IMR-90 (cell line): ENCODE measurements at regions not wholly inside any gene's neighbourhood (a gene's known extent, or its start where the extent isn't known, plus 50 kb on each side); places are given as distances from the start of the nearest gene placed in this dataset.

Experiments used
- ATAC-seq: fragments of 200-7000 bp; cut with Tn5 transposase; 2 replicates; pipeline ENCODE4 v1.9.1; 2020; ENCODE audit warnings: low read depth, mild to moderate bottlenecking, moderate library complexity
- BruUV-seq: library from RNA; stranded (reverse); fragments of 400-500 nt; replicated peaks from 2 replicates; lab custom pipeline; 2021; lab: Mats Ljungman, UMichigan
- CTCF ChIA-PET: fragments of 300-600 bp; formaldehyde crosslinking; extraction: SDS; loops from one replicate; lab custom pipeline; 2021; ENCODE audit warnings: antibody characterized with exemption; lab: Yijun Ruan, JAX
- POLR2A ChIA-PET: fragments of 300-600 bp; sonication (Branson Sonifier 250); formaldehyde crosslinking; loops from one replicate; lab custom pipeline; 2022; ENCODE audit warnings: antibody characterized with exemption; ENCODE audit not compliant: unreplicated experiment; lab: Charles Lee
- DNase-seq: peaks from one replicate; pipeline ENCODE4 v3.0.0; 2013
- H2AFZ ChIP-seq: replicated peaks from 2 replicates; pipeline ENCODE3; 2013; ENCODE audit warnings: low read length, mild to moderate bottlenecking; ENCODE audit not compliant: poor library complexity
- H2AK5ac ChIP-seq: 2 replicates; pipeline ENCODE4 v1.6.1; 2013; ENCODE audit warnings: low read depth, low read length, inconsistent platforms
- H2AK9ac ChIP-seq: replicated peaks from 2 replicates; pipeline ENCODE3; 2013; ENCODE audit warnings: mild to moderate bottlenecking, low read depth, low read length, moderate library complexity; ENCODE audit not compliant: poor library complexity
- H2BK120ac ChIP-seq: 2 replicates; pipeline ENCODE4 v1.6.1; 2013; ENCODE audit warnings: low read depth, low read length, inconsistent platforms
- H2BK15ac ChIP-seq: 3 replicates; pipeline ENCODE4 v1.6.1; 2013; ENCODE audit warnings: low read depth, low read length, inconsistent platforms
- H2BK20ac ChIP-seq: 2 replicates; pipeline ENCODE4 v1.6.1; 2013; ENCODE audit warnings: low read depth, mild to moderate bottlenecking, inconsistent platforms, low read length, moderate library complexity
- H2BK5ac ChIP-seq: 2 replicates; pipeline ENCODE4 v1.6.1; 2013; ENCODE audit warnings: mild to moderate bottlenecking, low read depth, low read length, inconsistent platforms; ENCODE audit not compliant: poor library complexity, severe bottlenecking
- H3K14ac ChIP-seq: replicated peaks from 2 replicates; pipeline ENCODE4 v1.6.1; 2013; ENCODE audit warnings: low read depth, low read length, inconsistent platforms
- H3K18ac ChIP-seq: 2 replicates; pipeline ENCODE4 v1.6.1; 2013; ENCODE audit warnings: low read depth, low read length, control low read depth
- H3K23ac ChIP-seq: 2 replicates; pipeline ENCODE4 v1.6.1; 2013; ENCODE audit warnings: low read depth, low read length, inconsistent platforms
- H3K27ac ChIP-seq: 2 replicates; pipeline ENCODE4 v1.5.1; 2013; ENCODE audit warnings: mild to moderate bottlenecking, control low read depth, low read length; ENCODE audit not compliant: insufficient read depth
- H3K27me3 ChIP-seq: 2 replicates; pipeline ENCODE4 v1.6.1; 2013; ENCODE audit warnings: low read length; ENCODE audit not compliant: control insufficient read depth, insufficient read depth
- H3K36me3 ChIP-seq: 2 replicates; pipeline ENCODE4 v1.6.1; 2013; ENCODE audit warnings: low read length, mixed read lengths; ENCODE audit not compliant: control insufficient read depth, insufficient read depth
- H3K4ac ChIP-seq: 2 replicates; pipeline ENCODE4 v1.6.1; 2013; ENCODE audit warnings: low read depth, low read length, inconsistent platforms
- H3K4me1 ChIP-seq: 2 replicates; pipeline ENCODE4 v1.6.1; 2013; ENCODE audit warnings: low read length, mixed read lengths; ENCODE audit not compliant: control insufficient read depth, insufficient read depth
- H3K4me2 ChIP-seq: 2 replicates; pipeline ENCODE4 v1.6.1; 2013; ENCODE audit warnings: low read depth, mild to moderate bottlenecking, control low read depth, low read length, moderate library complexity
- H3K4me3 ChIP-seq: 2 replicates; pipeline ENCODE4 v1.5.1; 2013; ENCODE audit warnings: low read depth, mild to moderate bottlenecking, control low read depth, low read length, moderate library complexity; ENCODE audit not compliant: insufficient read depth
- H3K56ac ChIP-seq: 2 replicates; pipeline ENCODE4 v1.6.1; 2013; ENCODE audit warnings: low read length, inconsistent platforms; ENCODE audit not compliant: insufficient read depth; ENCODE audit errors: extremely low read depth
- H3K79me1 ChIP-seq, 2 experiments: 2 replicates each; pipeline ENCODE4 v1.6.1; 2013; ENCODE audit warnings: low read length in 2 of 2, inconsistent platforms in 1 of 2, low read depth in 1 of 2
- H3K9ac ChIP-seq: 2 replicates; pipeline ENCODE4 v1.6.1; 2013; ENCODE audit warnings: low read depth, low read length, control low read depth
- H3K9me1 ChIP-seq: 2 replicates; pipeline ENCODE4 v1.6.1; 2013; ENCODE audit warnings: low read length, inconsistent platforms; ENCODE audit not compliant: insufficient read depth
- H3K9me3 ChIP-seq: 2 replicates; pipeline ENCODE4 v1.6.1; 2013; ENCODE audit warnings: low read length; ENCODE audit not compliant: control insufficient read depth, insufficient read depth
- H4K20me1 ChIP-seq: 2 replicates; pipeline ENCODE4 v1.6.1; 2013; ENCODE audit warnings: low read length, inconsistent platforms; ENCODE audit not compliant: insufficient read depth
- H4K5ac ChIP-seq: 2 replicates; pipeline ENCODE4 v1.6.1; 2013; ENCODE audit warnings: mild to moderate bottlenecking, low read depth, low read length, control low read depth
- H4K8ac ChIP-seq, 2 experiments: 2 replicates each; pipeline ENCODE4 v1.6.1; 2013; ENCODE audit warnings: low read depth in 2 of 2, low read length in 2 of 2, control low read depth in 1 of 2, inconsistent platforms in 1 of 2
- H4K91ac ChIP-seq: 2 replicates; pipeline ENCODE4 v1.6.1; 2013; ENCODE audit warnings: low read depth, low read length, inconsistent platforms; ENCODE audit not compliant: insufficient read depth
- CEBPB ChIP-seq: IDR thresholded peaks from 2 replicates; pipeline ENCODE4 v1.6.1; 2012; ENCODE audit warnings: low read depth, low read length, improper control_type of control experiment
- CHD1 ChIP-seq: IDR thresholded peaks from 2 replicates; pipeline ENCODE4 v1.6.1; 2012; ENCODE audit warnings: low read depth, low read length, improper control_type of control experiment
- FOS ChIP-seq: fragments of 150-350 bp; IDR thresholded peaks from 2 replicates; pipeline ENCODE4 v1.6.1; 2016; ENCODE audit warnings: low read depth, low read length
- WGBS, 2 experiments: methylation state at CpG; one replicate each; pipeline versions ENCODE4 v1.1.5 to v1.1.7; 2013; ENCODE audit warnings: missing lambda C conversion rate in 2 of 2; ENCODE audit not compliant: insufficient read length in 1 of 2; ENCODE audit errors: extremely low coverage in 2 of 2; 5-methylcytosine and 5-hydroxymethylcytosine counted together
- dilution Hi-C: fragments of 300-500 bp; cut with HindIII; formaldehyde crosslinking; loops from one replicate; pipeline ENCODE4 v1.14.3; 2018; ENCODE audit warnings: low sequenced_read_pairs; ENCODE audit not compliant: unreplicated experiment
- in situ Hi-C: fragments of 300-500 bp; cut with MboI; formaldehyde crosslinking; loops from 3 replicates; pipeline ENCODE4 v1.14.3; 2019; ENCODE audit warnings: low sequenced_read_pairs, inconsistent platforms, mixed read lengths
- intact Hi-C: fragments of 100-400 bp; cut with micrococcal nuclease; formaldehyde crosslinking; loops from 2 replicates; pipeline ENCODE4 v1.10.0; 2022
- TF ChIP-seq, protein P1 (sequence below): fragments of 150-350 bp; IDR thresholded peaks from 2 replicates; pipeline ENCODE4 v1.6.1; 2017; ENCODE audit warnings: mild to moderate bottlenecking, antibody characterized with exemption, low read length, low read depth

DNA sequence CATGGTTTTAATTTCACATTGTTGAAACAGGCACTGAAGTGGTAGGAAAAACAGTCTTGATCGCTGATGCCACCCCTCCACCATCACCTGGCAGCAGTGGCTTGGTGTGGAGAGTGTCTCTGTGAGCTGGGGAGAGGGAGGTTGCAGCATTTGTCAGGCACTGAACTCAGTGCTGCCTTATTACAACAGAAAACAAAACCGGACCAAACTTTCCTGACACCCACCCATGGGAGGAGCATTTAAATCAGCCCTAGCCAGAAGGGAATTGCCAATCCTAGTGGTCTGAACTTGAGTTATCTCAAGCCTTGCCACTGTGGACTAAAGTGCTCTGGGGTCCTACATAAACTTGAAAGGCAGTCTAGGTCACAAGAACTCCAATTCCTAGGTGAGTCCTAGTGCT, 103.0 kb upstream of the LGALSL start:
- Histone ChIP-seq H3K4me2 (no peak overlapping the region), H2BK20ac (no peak overlapping the region), H3K27me3 (peaks cover 12% of the 10 kb centered on the region), H3K9ac (no peak overlapping the region), H3K4ac (no peak overlapping the region), H2AK9ac (no peak overlapping the region), H2BK120ac (no peak overlapping the region), H3K27ac (no peak overlapping the region), H4K91ac (no peak overlapping the region), H3K79me1 (no peaks in the 10 kb centered on the region), H3K18ac (no peak overlapping the region), H3K9me3 (no peaks in the 10 kb centered on the region), H3K23ac (no peak overlapping the region), H2AK5ac (no peak overlapping the region), H4K8ac (no peak overlapping the region), H2AFZ (no peak overlapping the region), H3K4me3 (no peak overlapping the region), H3K36me3 (no peaks in the 10 kb centered on the region), H3K4me1 (peaks cover 4% of the 10 kb centered on the region; the same call in 1 of the 2 replicates), H4K20me1 (0 out of 2 replicates have a peak, but pooled peaks cover 4% of the 10 kb centered on the region), H2BK5ac (no peak overlapping the region), H4K5ac (no peak overlapping the region), H3K14ac (no peak overlapping the region), H2BK15ac (no peak overlapping the region), H3K9me1 (no peaks in the 10 kb centered on the region), H3K56ac (no peak overlapping the region)
- ChIA-PET CTCF (interaction anchor here (1.2 kb wide), 1 partner anchor 9 kb away, joined by 3 read pairs; no protein-coding TSS in a partner anchor), POLR2A (no interaction called here)
- DNase-seq (no peak), ATAC-seq (no peak)
- WGBS, 2 experiments, result no CpG with 5 or more reads among the region's 2 CpGs
- intact Hi-C loops (no loop called here), in situ Hi-C loops (no loop called here), dilution Hi-C loops (no loop called here)
- BruUV-seq, result no TSS peak
- TF ChIP-seq FOS (no peak), CEBPB (no peak), CHD1 (no peak)
- TF ChIP-seq, protein P1, sequence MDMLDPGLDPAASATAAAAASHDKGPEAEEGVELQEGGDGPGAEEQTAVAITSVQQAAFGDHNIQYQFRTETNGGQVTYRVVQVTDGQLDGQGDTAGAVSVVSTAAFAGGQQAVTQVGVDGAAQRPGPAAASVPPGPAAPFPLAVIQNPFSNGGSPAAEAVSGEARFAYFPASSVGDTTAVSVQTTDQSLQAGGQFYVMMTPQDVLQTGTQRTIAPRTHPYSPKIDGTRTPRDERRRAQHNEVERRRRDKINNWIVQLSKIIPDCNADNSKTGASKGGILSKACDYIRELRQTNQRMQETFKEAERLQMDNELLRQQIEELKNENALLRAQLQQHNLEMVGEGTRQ, result no peak
